ENCODE measurements at regions not wholly inside any gene's neighbourhood (a gene's known extent, or its start where the extent isn't known, plus 50 kb on each side); places are given as distances from the start of the nearest gene placed in this dataset.
"Not testable (repeated sequence)": the region's sequence is repeated elsewhere in the genome, so short reads cannot be mapped to it uniquely, and the experiment has no call there.

DNA sequence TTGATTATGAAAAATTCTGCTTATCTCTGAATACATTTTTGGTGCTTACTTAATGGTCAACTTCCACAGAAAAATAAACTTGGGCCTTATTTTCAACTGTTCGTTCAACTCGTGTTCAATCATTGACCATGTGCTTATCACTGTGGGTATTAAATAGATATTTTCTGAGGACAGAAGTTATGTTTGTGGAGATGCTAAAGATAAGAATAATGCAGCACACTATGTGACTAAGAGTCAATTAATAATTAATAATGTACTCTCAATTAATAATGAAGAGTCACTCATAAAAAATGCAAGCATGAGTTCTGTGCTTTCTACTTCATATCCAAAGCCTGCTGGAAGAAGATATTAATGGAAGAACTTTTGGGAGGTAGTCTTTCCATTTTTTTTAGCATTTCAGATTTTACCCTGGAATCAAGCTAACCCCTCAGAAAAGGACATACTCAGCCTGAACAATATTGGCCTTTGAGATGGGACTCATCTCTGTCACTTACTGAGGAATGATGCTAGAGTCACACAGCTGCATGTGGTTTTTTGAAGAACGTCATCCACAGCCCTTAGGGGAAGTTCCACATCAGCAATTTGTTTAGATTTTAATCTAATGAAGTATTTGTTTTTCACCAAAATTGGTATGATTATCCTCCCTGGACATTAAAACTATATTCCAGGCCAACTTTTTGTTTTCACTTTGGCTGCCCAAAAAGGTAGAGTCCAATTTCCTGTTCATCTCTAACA lies 191.9 kb upstream of the CRIM1 start:
- no peak for DNase-seq (ENCODE audit: low read depth)

DNA sequence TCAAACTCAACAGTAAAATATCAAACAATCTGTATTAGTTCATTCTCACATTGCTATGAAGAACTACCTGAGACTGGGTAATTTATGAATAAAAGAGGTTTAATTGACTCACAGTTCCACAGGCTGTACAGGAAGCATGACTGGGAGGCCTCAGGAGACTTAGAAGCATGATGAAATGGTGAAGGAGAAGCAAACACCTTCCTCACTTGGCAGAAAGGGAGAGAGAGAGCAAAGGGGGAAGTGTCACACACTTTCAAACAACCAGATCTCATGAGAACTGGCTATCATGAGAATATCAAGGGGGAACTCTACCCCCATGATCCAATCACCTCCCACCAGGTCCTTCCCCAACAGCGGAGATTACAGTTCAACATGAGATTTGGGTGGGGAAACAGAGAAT lies 198.5 kb upstream of the CRIM1 start:
- DNase-seq (ENCODE audit: low read depth): not testable (repeated sequence)

DNA sequence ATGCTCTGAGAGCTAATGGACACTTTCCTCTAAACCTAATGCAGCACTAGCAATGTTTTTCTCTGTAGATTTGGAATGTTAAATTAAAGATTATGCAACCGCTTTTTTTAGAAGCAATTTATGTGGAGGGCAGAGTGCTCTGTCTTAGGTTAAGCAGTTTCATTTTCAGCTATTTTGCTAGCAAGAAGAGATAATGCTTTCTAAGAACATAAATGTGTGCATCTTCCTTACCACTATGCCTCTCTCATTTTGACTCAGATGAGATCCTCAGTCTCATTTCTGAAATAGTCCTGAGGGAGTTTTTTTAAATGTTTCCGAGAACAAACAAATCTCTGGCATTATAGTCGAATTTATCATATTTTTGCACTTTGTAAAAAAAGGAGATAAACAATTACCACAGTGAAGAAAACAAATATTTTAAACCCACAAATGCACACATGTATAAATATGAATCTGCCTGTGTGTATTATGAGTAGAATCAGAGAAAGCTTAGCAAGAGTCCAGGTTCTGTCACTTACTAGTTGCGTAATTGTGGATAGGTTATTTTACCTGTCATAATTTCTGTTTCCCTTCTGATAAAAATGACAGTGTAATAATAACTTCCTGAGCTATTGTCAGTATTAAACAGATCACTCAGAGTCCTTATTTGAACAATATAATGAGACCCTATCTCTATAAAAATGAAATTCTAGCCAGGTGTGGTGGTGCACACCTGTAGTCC lies 207.7 kb upstream of the CRIM1 start:
- DNase-seq (ENCODE audit: low read depth): no peak

DNA sequence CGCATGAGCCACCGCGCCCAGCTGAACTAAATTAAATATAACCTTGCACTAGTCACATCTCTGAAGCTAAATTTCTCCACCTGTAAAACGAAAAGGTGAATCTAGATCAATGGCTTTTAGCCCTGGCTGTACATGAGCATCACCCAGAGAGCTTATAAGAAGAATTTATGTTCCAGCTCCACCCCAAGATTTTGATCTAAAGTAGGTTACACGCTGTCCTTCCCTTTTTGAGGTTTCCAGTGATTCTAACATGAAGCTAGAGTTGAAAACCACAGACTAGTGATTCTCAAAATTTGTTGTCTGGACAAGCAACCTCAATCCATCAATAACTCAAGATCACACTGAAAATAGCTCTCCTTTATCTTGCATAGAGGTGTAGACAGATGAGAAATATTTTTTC lies 208.8 kb upstream of the CRIM1 start:
- DNase-seq (ENCODE audit: low read depth): no peak

DNA sequence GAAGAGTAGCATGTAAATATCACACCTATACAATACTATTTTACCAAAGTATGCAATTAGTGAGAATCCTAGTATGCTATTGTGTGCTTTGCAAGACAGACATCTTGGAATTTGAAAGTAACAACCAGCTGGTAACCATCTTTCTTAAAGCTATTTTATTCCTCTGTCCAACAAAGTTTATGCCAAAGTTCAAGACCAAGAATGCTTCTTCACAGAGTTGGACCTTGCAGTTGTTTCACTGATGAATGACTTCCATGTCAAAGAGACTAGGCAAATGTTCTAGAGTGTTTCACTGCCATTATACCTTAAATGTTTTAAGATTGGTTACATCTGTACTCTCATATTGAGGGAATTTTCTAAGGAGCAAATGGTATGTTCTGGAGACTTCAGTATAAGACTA lies 215.2 kb upstream of the CRIM1 start:
- DNase-seq (ENCODE audit: low read depth): no peak

DNA sequence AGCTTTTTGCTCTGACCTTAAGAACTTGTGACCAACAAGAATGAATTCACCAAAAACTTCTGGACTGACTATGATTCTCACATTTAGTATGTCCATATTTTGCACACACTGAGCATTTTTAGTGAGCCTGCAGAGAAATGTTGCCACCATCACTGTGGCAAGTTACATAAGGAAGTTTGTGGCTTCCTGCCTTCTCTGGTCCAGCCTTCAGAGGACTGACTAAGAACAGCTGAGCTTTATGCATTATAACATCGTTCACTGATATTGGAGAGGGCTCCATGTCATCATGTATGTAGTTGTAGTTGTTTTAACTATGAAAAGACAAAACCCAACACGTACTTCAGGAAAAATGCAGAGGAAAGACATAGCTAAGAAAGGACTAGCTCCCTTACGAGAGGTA lies 218.0 kb upstream of the CRIM1 start:
- no peak for DNase-seq (ENCODE audit: low read depth)

DNA sequence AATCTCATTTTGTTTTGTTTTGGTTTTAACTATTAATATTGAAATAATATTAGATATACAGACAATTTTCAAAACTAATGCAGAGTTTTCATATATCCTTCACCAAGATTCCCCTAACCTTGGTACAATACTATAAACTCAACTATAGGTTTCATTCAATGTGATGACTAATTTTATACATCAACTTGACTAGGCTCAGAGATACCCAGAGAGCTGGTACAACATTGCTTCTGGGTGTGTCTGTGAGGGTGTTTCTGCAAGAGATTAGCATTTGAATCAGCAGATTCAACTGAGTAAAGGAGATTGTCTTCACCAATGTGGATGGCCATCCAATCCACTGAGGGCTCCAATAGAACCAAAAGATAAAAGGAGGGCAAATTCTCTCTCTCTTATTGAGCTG lies 221.3 kb upstream of the CRIM1 start:
- DNase-seq (ENCODE audit: low read depth): no peak

DNA sequence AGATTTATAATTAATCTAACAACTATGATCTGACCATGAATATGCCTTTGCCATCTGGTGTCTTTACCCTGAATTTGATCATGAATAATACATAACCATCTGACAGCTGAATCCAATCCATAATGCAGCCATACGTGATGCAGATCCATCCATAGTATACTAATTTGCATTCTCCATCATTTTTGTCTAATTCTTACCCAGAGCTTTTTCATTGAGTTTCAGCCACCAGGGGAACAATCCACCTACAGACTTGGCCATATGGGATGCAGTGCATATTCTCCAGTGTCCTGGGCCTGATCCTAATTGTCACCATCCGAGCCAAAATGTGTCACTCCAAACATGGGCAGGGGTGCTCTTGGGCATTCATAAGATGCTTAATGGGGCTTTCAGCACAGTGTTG lies 227.2 kb upstream of the CRIM1 start:
- DNase-seq (ENCODE audit: low read depth): no peak

DNA sequence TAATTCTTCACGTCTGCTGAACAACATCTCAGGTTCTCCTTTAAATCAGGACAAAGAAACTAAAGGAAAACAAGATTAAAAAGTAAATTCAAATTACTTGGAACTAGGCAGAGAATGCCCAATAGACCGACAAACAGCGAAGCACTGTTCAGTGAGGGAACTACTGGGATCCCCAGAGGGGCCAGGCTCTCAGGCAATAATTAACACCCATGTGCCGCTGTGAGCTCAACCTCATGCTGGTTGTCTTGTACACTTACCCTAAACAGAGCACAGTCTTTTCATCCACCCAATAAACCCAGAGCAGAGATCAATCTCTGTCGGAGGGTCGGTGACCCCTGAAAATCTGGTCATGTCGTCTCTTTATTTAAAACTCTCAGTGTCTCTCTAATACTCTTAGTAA lies 229.9 kb upstream of the CRIM1 start:
- DNase-seq (ENCODE audit: low read depth): no peak

DNA sequence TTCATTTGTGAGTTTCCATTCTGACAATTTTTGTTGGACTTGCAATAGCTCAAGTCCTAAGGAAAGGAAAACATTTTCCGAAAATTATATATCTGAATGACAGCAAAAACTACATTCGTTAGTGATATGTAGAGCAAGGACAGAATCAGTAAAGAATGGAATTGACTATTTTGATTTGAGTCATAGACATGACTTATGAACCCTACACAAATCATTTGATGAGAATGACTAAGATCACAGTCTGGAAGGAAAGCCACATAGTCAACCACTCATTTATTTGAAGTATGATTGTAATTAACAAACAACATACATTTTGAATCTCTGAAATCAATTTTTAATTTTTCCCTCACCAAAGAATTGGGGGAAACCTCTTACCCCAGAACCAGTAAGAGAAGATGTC lies 231.6 kb upstream of the CRIM1 start:
- DNase-seq (ENCODE audit: low read depth): no peak

DNA sequence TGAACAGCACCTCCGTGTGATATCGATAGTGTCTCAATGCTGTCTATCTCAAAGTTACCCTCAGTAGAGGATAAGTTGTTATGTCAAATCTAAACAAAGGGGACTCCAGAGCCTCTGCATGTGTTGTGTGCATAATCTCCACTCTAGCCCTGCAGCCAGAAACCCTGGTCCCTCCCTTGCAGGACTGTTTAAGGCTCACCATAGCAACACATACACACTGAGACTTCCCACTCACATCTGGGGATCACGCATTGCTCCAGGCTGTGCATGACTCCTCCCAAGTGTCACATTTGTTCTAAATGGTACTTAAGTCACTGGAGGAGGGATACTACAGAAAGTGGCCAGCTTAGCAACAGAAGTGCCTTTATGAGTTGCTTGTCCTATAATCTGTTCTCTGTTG lies 258.6 kb upstream of the CRIM1 start:
- DNase-seq (ENCODE audit: low read depth): no peak

DNA sequence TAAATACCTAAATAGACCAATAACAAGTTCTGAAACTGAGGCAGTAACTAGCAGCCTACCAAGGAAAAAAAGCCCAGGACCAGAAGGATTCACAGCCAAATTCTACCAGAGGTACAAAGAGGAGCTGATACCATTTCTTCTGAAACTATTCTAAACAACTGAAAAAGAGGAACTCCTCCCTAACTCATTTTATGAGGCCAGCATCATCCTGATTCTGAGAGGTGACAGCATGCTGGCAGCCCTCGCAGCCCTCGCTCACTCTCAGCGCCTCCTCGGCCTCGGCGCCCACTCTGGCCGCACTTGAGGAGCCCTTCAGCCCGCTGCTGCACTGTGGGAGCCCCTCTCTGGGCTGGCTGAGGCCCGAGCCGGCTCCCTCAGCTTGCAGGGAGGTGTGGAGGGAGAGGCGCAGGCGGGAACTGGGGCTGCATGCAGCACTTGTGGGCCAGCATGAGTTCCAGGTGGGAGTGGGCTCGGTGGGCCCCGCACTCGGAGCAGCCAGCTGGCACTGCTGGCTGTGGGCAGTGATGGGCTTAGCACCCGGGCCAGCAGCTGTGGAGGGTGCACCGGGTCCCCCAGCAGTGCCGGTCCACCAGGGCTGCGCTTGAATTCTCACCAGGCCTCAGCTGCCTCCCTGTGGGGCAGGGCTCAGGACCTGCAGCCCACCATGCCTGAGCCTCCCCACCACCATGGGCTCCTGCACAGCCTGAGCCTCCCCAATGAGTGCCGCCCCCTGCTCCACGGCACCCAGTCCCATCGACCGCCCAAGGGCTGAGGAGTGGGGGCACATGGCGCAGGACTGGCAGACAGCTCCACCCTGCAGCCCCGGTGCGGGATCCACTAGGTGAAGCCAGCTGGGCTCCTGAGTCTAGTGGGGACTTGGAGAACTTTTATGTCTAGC lies 263.5 kb upstream of the CRIM1 start:
- not testable (repeated sequence) for DNase-seq (ENCODE audit: low read depth)

DNA sequence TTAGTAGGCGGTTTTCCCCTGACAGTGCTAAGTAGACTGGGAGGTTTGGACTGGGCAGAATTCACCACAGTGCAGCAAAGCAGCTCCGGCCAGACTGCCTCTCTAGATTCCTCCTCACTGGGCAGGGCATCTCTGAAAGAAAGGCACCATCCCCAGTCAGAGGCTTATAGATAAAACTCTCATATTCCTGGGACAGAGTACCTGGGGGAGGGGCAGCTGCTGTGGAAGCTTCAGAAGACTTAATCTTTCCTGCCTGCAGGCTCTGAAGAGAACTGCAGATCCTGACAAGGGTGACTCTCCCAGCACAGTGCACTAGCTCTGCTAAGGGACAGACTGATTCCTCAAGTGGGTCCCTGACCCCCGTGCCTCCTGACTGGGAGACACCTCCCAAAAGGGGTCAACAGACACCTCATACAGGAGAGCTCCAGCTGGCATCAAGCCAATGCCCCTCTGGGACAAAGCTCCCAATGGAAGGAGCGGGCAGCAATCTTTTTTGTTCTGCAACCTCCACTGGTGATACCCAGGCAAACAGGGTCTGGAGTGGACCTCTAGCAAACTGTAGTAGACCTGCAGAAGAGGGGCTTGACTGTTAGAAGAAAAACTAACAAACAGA lies 266.8 kb upstream of the CRIM1 start:
- no peak for DNase-seq (ENCODE audit: low read depth)

DNA sequence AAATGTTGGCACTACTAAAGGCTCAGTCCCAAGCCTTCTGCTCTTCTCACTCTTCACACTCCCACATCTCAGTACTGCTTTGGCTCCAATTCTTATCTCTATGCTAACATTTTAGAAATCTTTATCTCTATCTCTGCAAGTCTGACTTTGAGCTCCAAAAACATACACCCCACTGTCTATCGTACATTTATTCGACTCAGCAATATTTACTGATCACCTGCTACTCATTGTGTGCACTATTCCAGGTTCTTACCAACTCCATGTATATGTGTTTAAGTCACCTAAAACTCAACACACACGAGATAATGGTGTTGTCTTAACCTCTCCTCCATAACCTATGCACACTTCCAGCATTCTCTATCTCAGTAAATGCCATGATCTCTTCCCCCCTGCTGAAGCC lies 268.2 kb upstream of the CRIM1 start:
- DNase-seq (ENCODE audit: low read depth): no peak

DNA sequence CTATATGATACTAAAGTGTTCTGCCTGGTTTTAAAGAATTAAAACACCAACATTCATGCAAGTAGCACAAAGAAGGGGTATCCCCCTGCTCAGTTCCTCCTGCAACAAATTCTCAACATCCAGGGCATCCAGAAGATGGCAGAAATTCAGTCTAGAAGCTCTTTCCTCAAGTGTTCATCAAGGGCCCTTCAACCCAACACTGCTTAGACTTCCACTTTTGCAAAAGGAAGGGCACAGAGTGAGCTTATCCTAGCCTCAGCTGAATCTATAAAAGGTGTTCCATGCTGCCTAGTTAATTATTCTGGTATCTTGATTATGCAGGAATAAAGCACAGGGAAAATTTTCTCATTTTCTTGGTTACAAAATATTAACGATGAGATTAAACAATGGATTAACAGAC lies 275.8 kb upstream of the CRIM1 start:
- no peak for DNase-seq (ENCODE audit: low read depth)

DNA sequence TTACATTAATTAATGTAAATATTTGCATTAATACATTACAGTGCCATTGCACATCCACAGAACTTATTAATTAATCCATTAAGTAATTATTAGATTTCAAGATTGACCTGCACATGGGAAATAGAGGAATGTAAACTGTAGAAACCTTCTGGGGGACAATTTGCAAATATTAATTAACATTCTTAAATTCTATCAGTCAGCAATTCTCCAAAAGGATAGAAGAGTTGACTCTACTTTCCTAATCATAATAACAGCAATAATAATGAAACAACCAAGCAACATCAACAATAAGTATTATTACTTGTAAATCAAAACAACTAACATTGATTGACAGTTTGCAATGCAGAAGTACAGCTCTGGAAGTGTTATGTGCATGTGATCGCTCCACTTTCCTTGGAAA lies 281.6 kb upstream of the CRIM1 start:
- DNase-seq (ENCODE audit: low read depth): no peak

DNA sequence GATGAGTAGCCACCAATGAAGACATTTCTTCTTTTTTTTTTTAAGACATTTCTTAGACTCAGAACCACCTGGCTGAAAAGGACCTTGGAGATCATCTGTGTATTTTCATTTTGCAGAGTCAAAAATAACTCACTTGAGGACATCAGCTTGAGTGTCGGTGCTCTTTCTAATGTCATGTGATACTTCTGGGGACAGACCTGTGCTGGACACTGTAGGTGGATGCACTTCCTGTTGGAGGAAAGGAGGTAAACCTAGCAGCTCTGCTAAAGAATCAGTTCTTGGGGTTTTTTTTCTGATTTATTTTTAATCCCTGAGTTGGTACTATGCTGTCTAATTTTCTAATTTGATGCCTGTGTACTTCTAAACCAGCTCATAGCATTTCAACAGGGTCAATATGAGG lies 283.9 kb upstream of the CRIM1 start:
- DNase-seq (ENCODE audit: low read depth): no peak

DNA sequence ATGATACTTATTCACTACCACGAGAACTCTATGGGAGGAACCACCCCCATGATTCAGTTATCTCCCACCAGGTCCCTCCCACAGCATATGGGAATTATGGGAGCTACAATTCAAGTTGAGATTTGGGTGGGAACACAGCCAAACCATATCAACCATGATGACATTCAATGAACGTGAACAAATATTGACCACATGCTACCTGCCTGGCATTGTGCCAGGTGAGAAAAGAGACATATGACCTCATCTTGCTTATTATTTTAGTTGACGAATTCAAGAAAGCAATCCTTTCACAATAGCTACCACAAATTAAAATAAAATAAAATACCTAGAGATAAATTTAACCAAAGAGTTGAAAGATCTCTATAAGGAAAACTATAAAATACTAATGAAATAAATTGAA lies 286.5 kb upstream of the CRIM1 start:
- no peak for DNase-seq (ENCODE audit: low read depth)

DNA sequence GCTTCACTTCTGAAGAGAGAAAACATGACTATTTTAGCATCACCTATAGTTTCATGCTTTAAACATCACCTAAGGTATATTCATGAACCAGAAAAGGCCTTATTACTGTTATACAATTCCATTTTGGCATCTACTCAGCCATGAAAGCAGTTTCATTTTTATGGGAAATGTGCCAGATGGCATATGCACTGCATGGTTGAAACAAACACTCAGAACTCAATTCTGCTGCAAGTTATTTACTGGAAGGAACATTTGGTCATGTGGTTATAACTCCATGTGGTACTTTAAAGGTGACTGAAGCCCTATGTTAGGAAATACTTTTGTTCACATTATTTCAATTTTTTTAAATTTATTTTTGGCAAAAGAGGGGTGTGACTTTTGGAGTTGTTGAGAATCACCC lies 287.5 kb upstream of the CRIM1 start:
- DNase-seq (ENCODE audit: low read depth): no peak

DNA sequence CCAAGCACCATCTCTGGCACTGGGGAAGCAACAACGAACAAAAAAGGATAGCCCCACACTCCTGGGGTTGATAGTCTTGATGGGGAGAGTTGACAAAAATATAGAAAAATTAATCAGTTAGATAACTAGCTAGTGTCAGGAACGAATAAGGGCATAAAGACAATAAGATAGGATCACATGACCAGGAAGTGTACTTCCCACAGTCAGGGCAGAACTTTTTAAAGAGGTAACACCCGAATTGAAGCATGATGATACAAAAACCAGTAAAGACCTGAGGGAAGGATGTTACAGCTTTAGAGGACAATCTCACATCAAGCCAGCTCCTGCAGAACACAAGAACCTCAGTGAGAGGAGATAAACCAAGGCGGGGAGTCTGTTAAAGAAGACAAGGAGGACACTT lies 295.4 kb upstream of the CRIM1 start:
- DNase-seq (ENCODE audit: low read depth): no peak

DNA sequence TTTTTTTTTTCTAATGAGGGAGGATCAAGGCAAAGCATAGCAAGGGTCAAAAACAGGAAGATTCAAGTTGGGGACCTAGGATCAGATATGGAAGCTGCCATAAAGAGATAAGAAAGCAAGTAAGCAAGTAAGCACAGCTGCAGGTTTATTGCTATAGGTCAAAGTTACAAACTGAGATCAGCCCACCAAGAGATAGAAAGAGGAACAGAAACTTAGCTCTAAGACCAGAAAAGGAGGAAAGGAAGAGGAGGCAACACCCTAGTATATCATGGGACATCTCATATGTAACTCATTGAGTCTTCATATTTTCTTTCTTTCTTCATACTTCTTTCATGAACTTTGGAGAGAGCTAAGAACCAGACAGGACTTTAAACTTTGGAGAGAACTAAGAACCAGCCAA lies 295.9 kb upstream of the CRIM1 start:
- no peak for DNase-seq (ENCODE audit: low read depth)

DNA sequence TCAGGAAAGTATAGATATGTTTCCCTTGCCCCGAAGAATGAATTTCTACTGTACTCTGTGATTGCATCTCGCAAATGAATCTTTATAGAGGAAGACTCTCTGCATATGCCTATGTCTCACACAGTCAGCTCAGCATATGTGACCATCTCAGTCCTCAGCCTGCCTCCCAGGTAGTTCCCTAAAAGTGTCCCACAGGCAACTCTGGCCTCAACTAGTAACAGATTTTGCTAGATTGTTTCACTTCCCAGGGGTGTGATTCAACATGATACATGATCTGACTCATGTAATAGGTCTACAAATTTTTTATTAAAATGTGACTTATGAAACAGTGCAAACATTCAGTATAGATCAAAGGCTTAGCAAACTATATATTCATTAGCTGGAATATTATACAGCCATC lies 296.6 kb upstream of the CRIM1 start:
- no peak for DNase-seq (ENCODE audit: low read depth)

DNA sequence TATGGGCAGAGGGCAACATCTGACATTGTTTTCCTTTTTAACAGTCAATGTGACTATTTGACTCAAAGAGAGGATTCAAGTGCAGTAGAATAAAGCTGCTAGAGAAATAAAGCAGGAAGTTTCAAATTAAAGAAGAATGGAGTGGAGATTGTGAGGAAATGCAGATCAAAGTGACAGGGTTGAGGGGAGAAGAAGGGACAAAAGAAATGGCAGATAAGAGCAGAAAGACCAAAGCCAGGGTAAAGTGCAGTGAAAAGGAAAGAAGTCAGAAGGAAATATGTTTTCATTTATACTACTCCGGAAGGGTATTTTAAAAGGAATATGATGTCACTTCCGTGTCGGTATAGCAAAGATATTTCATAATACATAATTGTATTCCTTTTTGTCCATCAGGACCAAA lies 297.5 kb upstream of the CRIM1 start:
- no peak for DNase-seq (ENCODE audit: low read depth)
